ENCODE measurements at regions not wholly inside any gene's neighbourhood (a gene's known extent, or its start where the extent isn't known, plus 50 kb on each side); places are given as distances from the start of the nearest gene placed in this dataset.

- H2BK5ac ChIP-seq (ENCODE audit: low read length) = peak overlapping the region; percentile 55
- no CpG with 5 or more reads among the region's 10 CpGs for WGBS (ENCODE audit: extremely low coverage, insufficient coverage, low lambda C conversion rate)
- DNase-seq = no peak
- H2AK5ac ChIP-seq (ENCODE audit: low read length) = peak overlapping the region; percentile 20
- peak overlapping the region; percentile 24 for H3K18ac ChIP-seq (ENCODE audit: low read length)
- H3K79me2 ChIP-seq (ENCODE audit: control insufficient read depth, insufficient read depth, low read length) = no peaks in the 10 kb centered on the region
- H3K56ac ChIP-seq (ENCODE audit: low read length) = peak overlapping the region; percentile 63
- H3K36me3 ChIP-seq (ENCODE audit: control insufficient read depth, insufficient read depth, low read length) = no peaks in the 10 kb centered on the region
- H3K4me2 ChIP-seq (ENCODE audit: low read length) = no peak overlapping the region
- no peak overlapping the region for H3K23ac ChIP-seq (ENCODE audit: low read length)
- H4K5ac ChIP-seq (ENCODE audit: low read length) = no peak overlapping the region
- peak overlapping the region; percentile 76 for H2BK15ac ChIP-seq (replicated peaks; ENCODE audit: low read depth)
- H3K4ac ChIP-seq (ENCODE audit: low read depth, low read length) = peak overlapping the region; percentile 49
- no peaks in the 10 kb centered on the region for H3K27me3 ChIP-seq (ENCODE audit: insufficient read depth, low read length, poor library complexity)
- peak overlapping the region; percentile 57 for H3K27ac ChIP-seq (ENCODE audit: low read depth, low read length)
- H3K4me1 ChIP-seq (ENCODE audit: control insufficient read depth, low read depth, low read length) = peaks cover 7% of the 10 kb centered on the region
- H3K79me1 ChIP-seq (ENCODE audit: low read length) = no peaks in the 10 kb centered on the region
- H2BK120ac ChIP-seq (ENCODE audit: low read depth, low read length) = peak overlapping the region; percentile 34
- H4K8ac ChIP-seq (ENCODE audit: low read depth, low read length) = no peak overlapping the region
- peak overlapping the region; percentile 6 for H3K9ac ChIP-seq (ENCODE audit: low read length)
- no peak overlapping the region for H3K4me3 ChIP-seq (ENCODE audit: low read length)
Measured at GRCh38 chr4:15149234-15149838, 147.1 kb downstream of the CPEB2 start.

- no peak overlapping the region for H3K18ac ChIP-seq (ENCODE audit: low read length)
- no peak overlapping the region for H4K5ac ChIP-seq (ENCODE audit: low read length)
- no peak overlapping the region for H3K27ac ChIP-seq (ENCODE audit: low read depth, low read length)
- peak overlapping the region; percentile 3 for H2AK5ac ChIP-seq (ENCODE audit: low read length)
- H3K79me2 ChIP-seq (ENCODE audit: control insufficient read depth, insufficient read depth, low read length) = no peaks in the 10 kb centered on the region
- no peak overlapping the region for H3K4me2 ChIP-seq (ENCODE audit: low read length)
- H2BK15ac ChIP-seq (replicated peaks; ENCODE audit: low read depth) = peak overlapping the region; percentile 76
- H3K56ac ChIP-seq (ENCODE audit: low read length) = peak overlapping the region; percentile 83
- DNase-seq = peak; percentile 87
- H4K8ac ChIP-seq (ENCODE audit: low read depth, low read length) = no peak overlapping the region
- WGBS (ENCODE audit: extremely low coverage, insufficient coverage, low lambda C conversion rate) = no CpG with 5 or more reads among the region's 9 CpGs
- H3K4ac ChIP-seq (ENCODE audit: low read depth, low read length) = peak overlapping the region; percentile 78
- H3K4me1 ChIP-seq (ENCODE audit: control insufficient read depth, low read depth, low read length) = peaks cover 7% of the 10 kb centered on the region
- H3K4me3 ChIP-seq (ENCODE audit: low read length) = no peak overlapping the region
- H3K79me1 ChIP-seq (ENCODE audit: low read length) = no peaks in the 10 kb centered on the region
- H3K23ac ChIP-seq (ENCODE audit: low read length) = no peak overlapping the region
- no peaks in the 10 kb centered on the region for H3K36me3 ChIP-seq (ENCODE audit: control insufficient read depth, insufficient read depth, low read length)
- no peaks in the 10 kb centered on the region for H3K27me3 ChIP-seq (ENCODE audit: insufficient read depth, low read length, poor library complexity)
- no peak overlapping the region for H3K9ac ChIP-seq (ENCODE audit: low read length)
- peak overlapping the region; percentile 81 for H2BK5ac ChIP-seq (ENCODE audit: low read length)
- peak overlapping the region; percentile 40 for H2BK120ac ChIP-seq (ENCODE audit: low read depth, low read length)
Measured at GRCh38 chr4:15149839-15150592, 147.7 kb downstream of the CPEB2 start.

- H2AK5ac ChIP-seq (ENCODE audit: low read length) = peak overlapping the region; percentile 3
- H3K23ac ChIP-seq (ENCODE audit: low read length) = no peak overlapping the region
- H3K9ac ChIP-seq (ENCODE audit: low read length) = no peak overlapping the region
- WGBS (ENCODE audit: extremely low coverage, insufficient coverage, low lambda C conversion rate) = no CpG with 5 or more reads among the region's 2 CpGs
- no peak overlapping the region for H4K5ac ChIP-seq (ENCODE audit: low read length)
- H3K18ac ChIP-seq (ENCODE audit: low read length) = no peak overlapping the region
- H2BK5ac ChIP-seq (ENCODE audit: low read length) = no peak overlapping the region
- H3K27ac ChIP-seq (ENCODE audit: low read depth, low read length) = no peak overlapping the region
- H4K8ac ChIP-seq (ENCODE audit: low read depth, low read length) = no peak overlapping the region
- H3K4me1 ChIP-seq (ENCODE audit: control insufficient read depth, low read depth, low read length) = peaks cover 7% of the 10 kb centered on the region
- H3K79me2 ChIP-seq (ENCODE audit: control insufficient read depth, insufficient read depth, low read length) = no peaks in the 10 kb centered on the region
- no peak overlapping the region for H3K4me3 ChIP-seq (ENCODE audit: low read length)
- H2BK15ac ChIP-seq (replicated peaks; ENCODE audit: low read depth) = no peak overlapping the region
- peak overlapping the region; percentile 40 for H2BK120ac ChIP-seq (ENCODE audit: low read depth, low read length)
- H3K27me3 ChIP-seq (ENCODE audit: insufficient read depth, low read length, poor library complexity) = no peaks in the 10 kb centered on the region
- peak overlapping the region; percentile 83 for H3K56ac ChIP-seq (ENCODE audit: low read length)
- H3K36me3 ChIP-seq (ENCODE audit: control insufficient read depth, insufficient read depth, low read length) = no peaks in the 10 kb centered on the region
- no peak overlapping the region for H3K4me2 ChIP-seq (ENCODE audit: low read length)
- no peak overlapping the region for H3K4ac ChIP-seq (ENCODE audit: low read depth, low read length)
- H3K79me1 ChIP-seq (ENCODE audit: low read length) = no peaks in the 10 kb centered on the region
- DNase-seq = no peak
Measured at GRCh38 chr4:15150631-15151030, 148.3 kb downstream of the CPEB2 start.

GRCh38 chr4:15151033-15151432 is 148.8 kb downstream of the CPEB2 start:
- Histone ChIP-seq H4K8ac (ENCODE audit: low read depth, low read length) (no peak overlapping the region), H3K4me1 (ENCODE audit: control insufficient read depth, low read depth, low read length) (peaks cover 7% of the 10 kb centered on the region), H4K5ac (ENCODE audit: low read length) (no peak overlapping the region), H2BK15ac (replicated peaks; ENCODE audit: low read depth) (no peak overlapping the region), H3K9ac (ENCODE audit: low read length) (no peak overlapping the region), H3K4ac (ENCODE audit: low read depth, low read length) (no peak overlapping the region), H3K56ac (ENCODE audit: low read length) (no peak overlapping the region), H3K79me2 (ENCODE audit: control insufficient read depth, insufficient read depth, low read length) (no peaks in the 10 kb centered on the region), H3K79me1 (ENCODE audit: low read length) (no peaks in the 10 kb centered on the region), H3K18ac (ENCODE audit: low read length) (no peak overlapping the region), H3K4me2 (ENCODE audit: low read length) (no peak overlapping the region), H2BK120ac (ENCODE audit: low read depth, low read length) (no peak overlapping the region), H3K27ac (ENCODE audit: low read depth, low read length) (no peak overlapping the region), H2BK5ac (ENCODE audit: low read length) (no peak overlapping the region), H3K36me3 (ENCODE audit: control insufficient read depth, insufficient read depth, low read length) (no peaks in the 10 kb centered on the region), H3K27me3 (ENCODE audit: insufficient read depth, low read length, poor library complexity) (no peaks in the 10 kb centered on the region), H3K4me3 (ENCODE audit: low read length) (no peak overlapping the region), H2AK5ac (ENCODE audit: low read length) (no peak overlapping the region), H3K23ac (ENCODE audit: low read length) (no peak overlapping the region)
- peak; percentile 30 for DNase-seq
- no CpG with 5 or more reads among the region's 1 CpG for WGBS (ENCODE audit: extremely low coverage, insufficient coverage, low lambda C conversion rate)

GRCh38 chr4:15153662-15154061 is 151.4 kb downstream of the CPEB2 start:
- H2BK120ac ChIP-seq (ENCODE audit: low read depth, low read length) = no peak overlapping the region
- no peaks in the 10 kb centered on the region for H3K27me3 ChIP-seq (ENCODE audit: insufficient read depth, low read length, poor library complexity)
- no peaks in the 10 kb centered on the region for H3K79me2 ChIP-seq (ENCODE audit: control insufficient read depth, insufficient read depth, low read length)
- no peak overlapping the region for H3K56ac ChIP-seq (ENCODE audit: low read length)
- no peak overlapping the region for H2BK15ac ChIP-seq (replicated peaks; ENCODE audit: low read depth)
- no peaks in the 10 kb centered on the region for H3K36me3 ChIP-seq (ENCODE audit: control insufficient read depth, insufficient read depth, low read length)
- no peak overlapping the region for H3K4ac ChIP-seq (ENCODE audit: low read depth, low read length)
- no peak overlapping the region for H4K8ac ChIP-seq (ENCODE audit: low read depth, low read length)
- no peaks in the 10 kb centered on the region for H3K79me1 ChIP-seq (ENCODE audit: low read length)
- no CpG with 5 or more reads among the region's 2 CpGs for WGBS (ENCODE audit: extremely low coverage, insufficient coverage, low lambda C conversion rate)
- no peak overlapping the region for H2BK5ac ChIP-seq (ENCODE audit: low read length)
- peaks cover 9% of the 10 kb centered on the region for H3K4me1 ChIP-seq (ENCODE audit: control insufficient read depth, low read depth, low read length)
- H4K5ac ChIP-seq (ENCODE audit: low read length) = no peak overlapping the region
- no peak overlapping the region for H2AK5ac ChIP-seq (ENCODE audit: low read length)
- no peak overlapping the region for H3K23ac ChIP-seq (ENCODE audit: low read length)
- H3K4me3 ChIP-seq (ENCODE audit: low read length) = no peak overlapping the region
- H3K27ac ChIP-seq (ENCODE audit: low read depth, low read length) = no peak overlapping the region
- H3K9ac ChIP-seq (ENCODE audit: low read length) = no peak overlapping the region
- H3K18ac ChIP-seq (ENCODE audit: low read length) = no peak overlapping the region
- no peak for DNase-seq
- H3K4me2 ChIP-seq (ENCODE audit: low read length) = no peak overlapping the region

Measured in mesendoderm (in vitro differentiated cells).